ENCODE measurements at regions not wholly inside any gene's neighbourhood (a gene's known extent, or its start where the extent isn't known, plus 50 kb on each side); places are given as distances from the start of the nearest gene placed in this dataset.

- no peak for DNase-seq
These were observed 59.6 kb downstream of the C3orf38 start for GRCh38 chr3:88209356-88209755.

- no peak for DNase-seq
These were observed 61.5 kb downstream of the C3orf38 start for GRCh38 chr3:88211096-88211890.

GRCh38 chr3:88219138-88219792, 69.5 kb downstream of the C3orf38 start:
- no peak for DNase-seq

- no peak for DNase-seq
These were observed 70.4 kb downstream of the C3orf38 start for GRCh38 chr3:88220126-88220525.

GRCh38 chr3:88221726-88222125, 72.0 kb downstream of the C3orf38 start:
- no peak for DNase-seq

- no peak for DNase-seq
These were observed 72.6 kb downstream of the C3orf38 start for GRCh38 chr3:88222343-88222742.

GRCh38 chr3:88225326-88226008, 75.7 kb downstream of the C3orf38 start:
- no peak for DNase-seq

GRCh38 chr3:88226910-88227309, 77.2 kb downstream of the C3orf38 start:
- no peak for DNase-seq

- no peak for DNase-seq
These were observed 80.9 kb downstream of the C3orf38 start for GRCh38 chr3:88230638-88231037.

- DNase-seq, result no peak
These were observed 81.4 kb downstream of the C3orf38 start for GRCh38 chr3:88231207-88231606.

GRCh38 chr3:88231632-88232031, 81.9 kb downstream of the C3orf38 start:
- DNase-seq, result no peak

- DNase-seq, result no peak
These were observed 85.3 kb downstream of the C3orf38 start for GRCh38 chr3:88235102-88235501.

GRCh38 chr3:88239870-88240269, 90.1 kb downstream of the C3orf38 start:
- no peak for DNase-seq

GRCh38 chr3:88248658-88249057, 98.9 kb downstream of the C3orf38 start:
- DNase-seq, result no peak

GRCh38 chr3:88259045-88259444, 109.3 kb downstream of the C3orf38 start:
- no peak for DNase-seq

- no peak for DNase-seq
These were observed 112.8 kb downstream of the C3orf38 start for GRCh38 chr3:88262527-88262926.

GRCh38 chr3:88263417-88264100, 113.8 kb downstream of the C3orf38 start:
- no peak for DNase-seq

- no peak for DNase-seq
These were observed 117.7 kb downstream of the C3orf38 start for GRCh38 chr3:88267441-88267840.

GRCh38 chr3:88267847-88268246, 118.1 kb downstream of the C3orf38 start:
- DNase-seq, result no peak

GRCh38 chr3:88280326-88280725, 130.6 kb downstream of the C3orf38 start:
- DNase-seq, result no peak

- no peak for DNase-seq
These were observed 132.9 kb downstream of the C3orf38 start for GRCh38 chr3:88282528-88283241.

GRCh38 chr3:88283242-88283592, 133.5 kb downstream of the C3orf38 start:
- DNase-seq, result no peak

- DNase-seq, result no peak
These were observed 141.7 kb downstream of the C3orf38 start for GRCh38 chr3:88291486-88291885.
